ENCODE measurements at regions not wholly inside any gene's neighbourhood (a gene's known extent, or its start where the extent isn't known, plus 50 kb on each side); places are given as distances from the start of the nearest gene placed in this dataset.

- peaks cover 12% of the 10 kb centered on the region for H3K9me3 Mint-ChIP-seq
- DNase-seq (ENCODE audit: low spot score in 2 of 2): no peak
- peaks cover 5% of the 10 kb centered on the region for H3K4me1 Mint-ChIP-seq
- H3K27ac Mint-ChIP-seq (ENCODE audit: low read depth): no peak overlapping the region
- H3K36me3 Mint-ChIP-seq (ENCODE audit: insufficient read depth): no peaks in the 10 kb centered on the region
- no peak overlapping the region for H3K4me3 Mint-ChIP-seq
- ATAC-seq (replicated peaks; ENCODE audit: extremely low read depth, poor library complexity, severe bottlenecking): no peak
- H3K27me3 Mint-ChIP-seq: no peaks in the 10 kb centered on the region
These were observed 223.6 kb upstream of the PREP start for GRCh38 chr6:105626295-105627158.

GRCh38 chr6:105624021-105624420 is 221.1 kb upstream of the PREP start:
- peaks cover 5% of the 10 kb centered on the region for H3K4me1 Mint-ChIP-seq
- H3K27ac Mint-ChIP-seq (ENCODE audit: low read depth): no peak overlapping the region
- DNase-seq (ENCODE audit: low spot score in 2 of 2) (no peak), ATAC-seq (replicated peaks; ENCODE audit: extremely low read depth, poor library complexity, severe bottlenecking) (no peak)
- no peak overlapping the region for H3K4me3 Mint-ChIP-seq
- H3K27me3 Mint-ChIP-seq: no peaks in the 10 kb centered on the region
- H3K9me3 Mint-ChIP-seq: no peaks in the 10 kb centered on the region
- no peaks in the 10 kb centered on the region for H3K36me3 Mint-ChIP-seq (ENCODE audit: insufficient read depth)

- Mint-ChIP-seq H3K9me3 (no peaks in the 10 kb centered on the region), H3K4me3 (no peak overlapping the region)
These were observed 219.3 kb upstream of the PREP start for GRCh38 chr6:105622226-105622625.

GRCh38 chr6:105621564-105622175 is 218.8 kb upstream of the PREP start:
- DNase-seq (ENCODE audit: low spot score in 2 of 2) (no peak), ATAC-seq (replicated peaks; ENCODE audit: extremely low read depth, poor library complexity, severe bottlenecking) (no peak)
- Mint-ChIP-seq H3K9me3 (no peaks in the 10 kb centered on the region), H3K27me3 (no peaks in the 10 kb centered on the region), H3K4me1 (peaks cover 5% of the 10 kb centered on the region), H3K4me3 (no peak overlapping the region), H3K36me3 (ENCODE audit: insufficient read depth) (no peaks in the 10 kb centered on the region), H3K27ac (ENCODE audit: low read depth) (no peak overlapping the region)

More at GRCh38 chr6:105622226-105622625, 219.3 kb upstream of the PREP start:
- no peaks in the 10 kb centered on the region for H3K27me3 Mint-ChIP-seq
- ATAC-seq (replicated peaks; ENCODE audit: extremely low read depth, poor library complexity, severe bottlenecking) (no peak), DNase-seq (ENCODE audit: low spot score in 2 of 2) (no peak)
- no peak overlapping the region for H3K27ac Mint-ChIP-seq (ENCODE audit: low read depth)
- H3K4me1 Mint-ChIP-seq: peaks cover 5% of the 10 kb centered on the region
- no peaks in the 10 kb centered on the region for H3K36me3 Mint-ChIP-seq (ENCODE audit: insufficient read depth)

- ATAC-seq (replicated peaks; ENCODE audit: extremely low read depth, poor library complexity, severe bottlenecking) (no peak), DNase-seq (ENCODE audit: low spot score in 2 of 2) (no peak)
- Mint-ChIP-seq H3K27ac (ENCODE audit: low read depth) (no peak overlapping the region), H3K9me3 (no peaks in the 10 kb centered on the region), H3K36me3 (ENCODE audit: insufficient read depth) (no peaks in the 10 kb centered on the region), H3K4me3 (no peak overlapping the region), H3K27me3 (no peaks in the 10 kb centered on the region), H3K4me1 (peaks cover 5% of the 10 kb centered on the region)
These were observed 218.0 kb upstream of the PREP start for GRCh38 chr6:105620878-105621277.

- H3K36me3 Mint-ChIP-seq (ENCODE audit: insufficient read depth): no peaks in the 10 kb centered on the region
- H3K4me3 Mint-ChIP-seq: no peak overlapping the region
- DNase-seq (ENCODE audit: low spot score in 2 of 2) (no peak), ATAC-seq (replicated peaks; ENCODE audit: extremely low read depth, poor library complexity, severe bottlenecking) (no peak)
- peaks cover under 1% of the 10 kb centered on the region for H3K9me3 Mint-ChIP-seq
- no peak overlapping the region for H3K27ac Mint-ChIP-seq (ENCODE audit: low read depth)
- H3K4me1 Mint-ChIP-seq: peaks cover 5% of the 10 kb centered on the region
- no peaks in the 10 kb centered on the region for H3K27me3 Mint-ChIP-seq
These were observed 217.3 kb upstream of the PREP start for GRCh38 chr6:105619971-105620741.

- peaks cover 5% of the 10 kb centered on the region for H3K4me1 Mint-ChIP-seq
- H3K27ac Mint-ChIP-seq (ENCODE audit: low read depth): no peak overlapping the region
- no peak overlapping the region for H3K4me3 Mint-ChIP-seq
- DNase-seq (ENCODE audit: low spot score in 2 of 2): no peak
- peaks cover 5% of the 10 kb centered on the region for H3K9me3 Mint-ChIP-seq
- peaks cover 2% of the 10 kb centered on the region for H3K36me3 Mint-ChIP-seq (ENCODE audit: insufficient read depth)
- H3K27me3 Mint-ChIP-seq: no peaks in the 10 kb centered on the region
- ATAC-seq (replicated peaks; ENCODE audit: extremely low read depth, poor library complexity, severe bottlenecking): no peak
These were observed 215.4 kb upstream of the PREP start for GRCh38 chr6:105618247-105618646.

- DNase-seq (ENCODE audit: low spot score in 2 of 2) (no peak), ATAC-seq (replicated peaks; ENCODE audit: extremely low read depth, poor library complexity, severe bottlenecking) (no peak)
- no peaks in the 10 kb centered on the region for H3K4me1 Mint-ChIP-seq
- H3K27me3 Mint-ChIP-seq: no peaks in the 10 kb centered on the region
- peaks cover 5% of the 10 kb centered on the region for H3K9me3 Mint-ChIP-seq
- peaks cover 2% of the 10 kb centered on the region for H3K36me3 Mint-ChIP-seq (ENCODE audit: insufficient read depth)
- H3K27ac Mint-ChIP-seq (ENCODE audit: low read depth): no peak overlapping the region
- no peak overlapping the region for H3K4me3 Mint-ChIP-seq
These were observed 213.6 kb upstream of the PREP start for GRCh38 chr6:105616521-105616920.

GRCh38 chr6:105611606-105612005 is 208.7 kb upstream of the PREP start:
- Mint-ChIP-seq H3K4me1 (no peaks in the 10 kb centered on the region), H3K36me3 (ENCODE audit: insufficient read depth) (peaks cover 2% of the 10 kb centered on the region), H3K9me3 (peaks cover 5% of the 10 kb centered on the region), H3K27me3 (no peaks in the 10 kb centered on the region), H3K27ac (ENCODE audit: low read depth) (no peak overlapping the region), H3K4me3 (no peak overlapping the region)
- no peak for ATAC-seq (replicated peaks; ENCODE audit: extremely low read depth, poor library complexity, severe bottlenecking)
- no peak for DNase-seq (ENCODE audit: low spot score in 2 of 2)

- no peaks in the 10 kb centered on the region for H3K9me3 Mint-ChIP-seq
- H3K27ac Mint-ChIP-seq (ENCODE audit: low read depth): no peak overlapping the region
- H3K36me3 Mint-ChIP-seq (ENCODE audit: insufficient read depth): no peaks in the 10 kb centered on the region
- H3K27me3 Mint-ChIP-seq: no peaks in the 10 kb centered on the region
- no peak for ATAC-seq (replicated peaks; ENCODE audit: extremely low read depth, poor library complexity, severe bottlenecking)
- no peaks in the 10 kb centered on the region for H3K4me1 Mint-ChIP-seq
- no peak for DNase-seq (ENCODE audit: low spot score in 2 of 2)
- H3K4me3 Mint-ChIP-seq: no peak overlapping the region
These were observed 206.6 kb upstream of the PREP start for GRCh38 chr6:105609375-105609991.

- Mint-ChIP-seq H3K4me3 (no peak overlapping the region), H3K27me3 (no peaks in the 10 kb centered on the region), H3K36me3 (ENCODE audit: insufficient read depth) (no peaks in the 10 kb centered on the region), H3K4me1 (no peaks in the 10 kb centered on the region), H3K27ac (ENCODE audit: low read depth) (no peak overlapping the region), H3K9me3 (no peaks in the 10 kb centered on the region)
- DNase-seq (ENCODE audit: low spot score in 2 of 2): no peak
- no peak for ATAC-seq (replicated peaks; ENCODE audit: extremely low read depth, poor library complexity, severe bottlenecking)
These were observed 206.0 kb upstream of the PREP start for GRCh38 chr6:105608711-105609374.

All from central memory CD8-positive, alpha-beta T cell (primary cell).